D721Med (cell line): ENCODE measurements at regions not wholly inside any gene's neighbourhood (a gene's known extent, or its start where the extent isn't known, plus 50 kb on each side); places are given as distances from the start of the nearest gene placed in this dataset.
A peak's percentile ranks its signal among the peaks of the same experiment; 100 is the strongest.

ENCODE experiments used
- DNase-seq: peaks from one replicate; pipeline ENCODE4 v3.0.0; 2011; ENCODE audit warnings: low spot score; ENCODE audit not compliant: insufficient read length
- FAIRE-seq: peaks from 2 replicates; lab custom pipeline; 2011; peaks lifted over from hg19 to GRCh38; lab: Jason Lieb, UNC
- TF ChIP-seq, protein P1 (sequence below): IDR thresholded peaks from 2 replicates; pipeline ENCODE4 v1.5.1; 2012; ENCODE audit warnings: mild to moderate bottlenecking, control low read depth; ENCODE audit not compliant: insufficient read depth; ENCODE audit errors: missing control alignments

DNA sequence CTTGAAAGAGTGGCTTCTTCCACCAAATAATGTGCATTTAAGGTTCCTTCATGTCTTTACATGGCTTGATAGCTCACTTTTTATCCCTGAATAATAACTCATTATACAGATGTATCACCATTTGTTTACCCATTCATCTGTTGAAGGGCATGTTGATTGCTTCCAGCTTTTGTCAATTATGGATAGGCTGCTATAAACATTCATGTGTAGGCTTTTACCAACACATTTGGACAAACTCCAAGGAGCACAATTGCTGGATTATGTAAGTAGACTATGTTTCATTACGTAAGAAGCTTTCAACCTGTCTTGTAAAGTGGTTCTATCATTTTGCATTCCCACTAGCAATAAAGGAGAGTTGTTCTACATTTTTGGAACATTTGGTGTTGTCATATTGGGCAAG, 2637.0 kb downstream of the PCDH7 start:
- TF ChIP-seq, protein P1, sequence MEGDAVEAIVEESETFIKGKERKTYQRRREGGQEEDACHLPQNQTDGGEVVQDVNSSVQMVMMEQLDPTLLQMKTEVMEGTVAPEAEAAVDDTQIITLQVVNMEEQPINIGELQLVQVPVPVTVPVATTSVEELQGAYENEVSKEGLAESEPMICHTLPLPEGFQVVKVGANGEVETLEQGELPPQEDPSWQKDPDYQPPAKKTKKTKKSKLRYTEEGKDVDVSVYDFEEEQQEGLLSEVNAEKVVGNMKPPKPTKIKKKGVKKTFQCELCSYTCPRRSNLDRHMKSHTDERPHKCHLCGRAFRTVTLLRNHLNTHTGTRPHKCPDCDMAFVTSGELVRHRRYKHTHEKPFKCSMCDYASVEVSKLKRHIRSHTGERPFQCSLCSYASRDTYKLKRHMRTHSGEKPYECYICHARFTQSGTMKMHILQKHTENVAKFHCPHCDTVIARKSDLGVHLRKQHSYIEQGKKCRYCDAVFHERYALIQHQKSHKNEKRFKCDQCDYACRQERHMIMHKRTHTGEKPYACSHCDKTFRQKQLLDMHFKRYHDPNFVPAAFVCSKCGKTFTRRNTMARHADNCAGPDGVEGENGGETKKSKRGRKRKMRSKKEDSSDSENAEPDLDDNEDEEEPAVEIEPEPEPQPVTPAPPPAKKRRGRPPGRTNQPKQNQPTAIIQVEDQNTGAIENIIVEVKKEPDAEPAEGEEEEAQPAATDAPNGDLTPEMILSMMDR, result no peak
- FAIRE-seq (peak; percentile 61), DNase-seq (no peak)

DNA sequence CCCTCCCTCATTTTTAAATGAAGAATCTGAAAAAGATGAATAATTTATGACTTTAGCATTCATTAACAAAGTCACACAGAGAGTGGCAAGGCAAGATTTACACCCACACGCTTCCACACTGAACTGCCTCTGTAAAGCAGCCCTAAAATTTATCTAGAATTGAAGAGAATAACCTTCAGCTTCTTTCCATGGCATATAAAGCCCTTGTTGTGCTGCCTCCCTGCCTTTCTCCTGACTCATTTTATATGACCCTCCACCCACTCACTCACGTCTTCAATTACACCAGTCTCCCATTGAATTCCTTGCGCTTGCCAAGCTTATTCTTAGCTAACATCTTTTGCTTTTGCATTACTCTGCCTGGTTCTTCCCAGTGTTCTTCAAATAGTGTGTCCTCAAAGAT, 2649.3 kb downstream of the PCDH7 start:
- DNase-seq (no peak), FAIRE-seq (no peak)
- TF ChIP-seq, protein P1, result no peak

DNA sequence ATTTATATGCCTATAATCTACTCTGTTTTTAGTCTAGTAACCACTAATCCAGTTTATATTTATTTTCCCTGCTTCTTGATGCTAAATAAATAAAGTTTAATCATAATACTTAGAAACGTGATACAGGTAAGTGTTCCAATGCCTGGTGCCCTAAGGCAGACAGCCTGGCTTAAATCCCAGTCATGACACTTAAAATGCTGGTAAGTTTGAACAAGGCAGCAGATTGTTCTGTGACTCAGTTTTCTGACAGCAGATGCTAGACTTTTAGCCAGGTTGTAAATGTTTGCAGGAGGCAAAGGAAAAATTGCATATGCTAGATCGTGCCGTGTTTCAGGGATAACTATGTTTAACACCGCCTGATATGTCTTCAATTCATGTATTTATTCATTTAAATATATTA, 2661.6 kb downstream of the PCDH7 start:
- no peak for FAIRE-seq

DNA sequence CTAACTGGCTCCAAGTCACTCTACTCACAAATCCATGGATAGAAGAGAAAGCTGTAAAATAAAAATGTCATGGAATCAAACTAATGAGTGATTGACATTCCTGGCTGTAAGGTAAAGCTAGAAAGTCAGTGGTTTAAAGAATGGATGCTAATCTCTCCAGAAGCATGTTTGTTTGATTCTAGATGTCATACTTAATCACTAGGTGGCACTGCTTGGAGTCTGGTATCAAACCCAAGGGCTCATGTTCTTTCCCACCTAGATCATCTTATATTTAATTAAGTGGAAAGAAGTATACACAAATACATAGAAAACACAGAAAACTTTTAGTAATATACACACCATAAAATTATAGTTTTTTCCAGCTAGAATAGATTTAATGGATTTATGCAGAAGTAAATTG, 2666.6 kb downstream of the PCDH7 start:
- TF ChIP-seq, protein P1, result peak; percentile 31
- no peak for FAIRE-seq
- DNase-seq, result no peak

More for the DNA sequence above, 2661.6 kb downstream of the PCDH7 start:
- DNase-seq, result no peak
- TF ChIP-seq, protein P1, result no peak

DNA sequence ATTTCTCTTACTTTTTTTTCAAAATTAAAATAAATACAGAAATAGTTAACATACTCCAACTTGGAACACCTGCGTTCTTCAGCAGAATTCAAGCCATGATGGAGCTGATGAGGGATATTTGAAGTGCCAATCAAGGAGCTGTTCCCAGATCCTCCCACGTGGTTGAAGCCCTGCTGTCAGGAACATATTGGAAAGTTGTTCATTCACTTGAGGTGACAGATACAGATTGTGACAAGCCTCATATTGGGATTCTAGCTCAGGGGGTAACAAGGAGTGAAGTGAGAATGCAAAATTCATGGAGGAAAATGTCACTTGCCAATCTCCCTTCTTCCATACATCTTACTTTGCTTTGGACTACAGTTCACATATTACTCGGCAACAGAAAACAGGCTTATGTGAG, 2670.8 kb downstream of the PCDH7 start:
- no peak for DNase-seq
- no peak for FAIRE-seq

DNA sequence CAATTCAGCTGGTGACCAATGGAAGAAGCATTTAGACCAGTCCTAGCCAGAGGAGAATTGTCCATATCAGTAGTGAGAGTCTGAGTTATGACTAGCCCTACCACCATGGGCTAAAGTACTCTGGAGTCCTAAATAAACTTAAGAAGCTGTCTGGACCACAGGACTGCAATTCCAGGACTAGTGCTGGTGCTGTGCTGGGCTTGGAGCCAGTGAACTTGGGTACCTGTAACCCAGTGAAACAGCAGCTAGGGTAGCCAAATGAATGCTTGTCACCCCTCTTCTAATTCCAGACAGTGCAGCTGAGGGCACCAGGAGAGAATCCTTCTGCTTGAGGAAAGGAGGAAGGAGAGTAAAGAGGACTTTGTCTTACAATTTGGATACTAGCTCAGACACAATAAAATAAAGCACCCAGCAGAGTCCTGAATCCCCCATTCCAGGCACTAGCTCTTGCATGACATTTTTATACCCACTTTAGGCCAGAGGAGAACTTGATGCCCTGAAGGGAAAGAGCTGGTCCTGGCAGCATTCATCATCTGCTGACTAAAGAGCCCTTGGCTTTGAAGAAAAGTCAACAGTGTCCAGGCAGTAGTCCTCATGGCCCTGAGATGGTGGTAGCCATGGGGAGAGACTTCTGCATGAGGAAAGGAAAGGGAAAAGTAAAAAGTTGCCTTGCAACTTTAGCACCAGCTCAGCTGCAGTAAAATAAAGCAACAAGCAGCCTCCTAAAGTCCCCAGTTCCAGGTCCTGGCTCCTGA, 2675.7 kb downstream of the PCDH7 start:
- DNase-seq (no peak), FAIRE-seq (no peak)
- TF ChIP-seq, protein P1, result no peak

More for the DNA sequence above, 2670.8 kb downstream of the PCDH7 start:
- TF ChIP-seq, protein P1, result no peak

DNA sequence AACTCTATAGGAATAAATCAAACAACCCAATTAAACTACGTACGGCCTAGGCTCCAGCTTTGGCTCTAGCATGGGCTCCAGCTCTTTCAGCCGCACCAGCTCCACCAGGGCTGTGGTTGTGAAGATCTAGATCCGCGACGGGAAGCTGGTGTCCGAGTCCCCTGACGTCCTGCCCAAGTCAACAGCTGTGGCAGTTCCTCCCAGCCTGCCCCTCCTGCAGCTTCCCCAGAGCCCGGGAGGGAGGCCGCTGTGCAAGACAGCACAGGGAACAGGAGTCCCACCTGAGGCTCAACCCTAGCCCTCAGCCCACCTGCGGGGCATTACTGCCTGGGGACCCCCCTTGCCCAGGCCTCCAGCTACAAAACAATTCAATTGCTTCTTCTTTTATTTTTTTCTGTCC, 2680.3 kb downstream of the PCDH7 start:
- FAIRE-seq, result no peak
- TF ChIP-seq, protein P1, result no peak

More for the DNA sequence above, 2680.3 kb downstream of the PCDH7 start:
- no peak for DNase-seq
